ENCODE measurements at regions not wholly inside any gene's neighbourhood (a gene's known extent, or its start where the extent isn't known, plus 50 kb on each side); places are given as distances from the start of the nearest gene placed in this dataset.

GRCh38 chr7:155961241-155962190 is 149.3 kb upstream of the SHH start:
- no peak for DNase-seq

- DNase-seq, result no peak
Observed at GRCh38 chr7:155959894-155960293, 147.6 kb upstream of the SHH start.

GRCh38 chr7:155956977-155957376 is 144.7 kb upstream of the SHH start:
- no peak for DNase-seq

GRCh38 chr7:155955367-155955635 is 143.0 kb upstream of the SHH start:
- no peak for DNase-seq

GRCh38 chr7:155954550-155955366 is 142.5 kb upstream of the SHH start:
- no peak for DNase-seq

- no peak for DNase-seq
Observed at GRCh38 chr7:155953781-155954549, 141.7 kb upstream of the SHH start.

GRCh38 chr7:155953501-155953778 is 141.2 kb upstream of the SHH start:
- DNase-seq, result no peak

GRCh38 chr7:155951554-155952158 is 139.4 kb upstream of the SHH start:
- no peak for DNase-seq

- DNase-seq, result no peak
Observed at GRCh38 chr7:155950898-155951553, 138.8 kb upstream of the SHH start.

- DNase-seq, result no peak
Observed at GRCh38 chr7:155948845-155949244, 136.6 kb upstream of the SHH start.

GRCh38 chr7:155948423-155948822 is 136.2 kb upstream of the SHH start:
- DNase-seq, result no peak

GRCh38 chr7:155947051-155947450 is 134.8 kb upstream of the SHH start:
- no peak for DNase-seq

GRCh38 chr7:155945670-155946325 is 133.5 kb upstream of the SHH start:
- DNase-seq, result no peak

GRCh38 chr7:155944901-155945300 is 132.6 kb upstream of the SHH start:
- no peak for DNase-seq

- no peak for DNase-seq
Observed at GRCh38 chr7:155943251-155943899, 131.1 kb upstream of the SHH start.

GRCh38 chr7:155942226-155942950 is 130.1 kb upstream of the SHH start:
- DNase-seq, result no peak

GRCh38 chr7:155941688-155942087 is 129.4 kb upstream of the SHH start:
- DNase-seq, result no peak

- DNase-seq, result no peak
Observed at GRCh38 chr7:155939350-155939749, 127.1 kb upstream of the SHH start.

- no peak for DNase-seq
Observed at GRCh38 chr7:155938129-155938528, 125.9 kb upstream of the SHH start.

GRCh38 chr7:155935726-155936125 is 123.5 kb upstream of the SHH start:
- no peak for DNase-seq

- DNase-seq, result no peak
Observed at GRCh38 chr7:155935005-155935557, 122.8 kb upstream of the SHH start.

Measured in NCI-H1436 treated with DMSO at 0.1 percent for 48 hours (cell line).